Osteocyte (in vitro differentiated cells): ENCODE measurements at regions not wholly inside any gene's neighbourhood (a gene's known extent, or its start where the extent isn't known, plus 50 kb on each side); places are given as distances from the start of the nearest gene placed in this dataset.

Experiments used
- DNase-seq: peaks from one replicate; pipeline ENCODE4 v3.0.0; 2021; ENCODE audit warnings: mixed read lengths; ENCODE audit not compliant: unreplicated experiment; ENCODE audit errors: extremely low spot score
- H3K27ac Mint-ChIP-seq: one replicate; pipeline ENCODE4 v1.8.0; 2021; ENCODE audit warnings: mild to moderate bottlenecking, mixed read lengths; ENCODE audit not compliant: unreplicated experiment
- H3K27me3 Mint-ChIP-seq: one replicate; pipeline ENCODE4 v1.8.0; 2021; ENCODE audit warnings: mixed read lengths; ENCODE audit not compliant: unreplicated experiment
- H3K36me3 Mint-ChIP-seq: one replicate; pipeline ENCODE4 v1.8.0; 2021; ENCODE audit warnings: mixed read lengths; ENCODE audit not compliant: unreplicated experiment
- H3K4me1 Mint-ChIP-seq: one replicate; pipeline ENCODE4 v1.8.0; 2021; ENCODE audit warnings: mixed read lengths; ENCODE audit not compliant: unreplicated experiment
- H3K4me3 Mint-ChIP-seq: one replicate; pipeline ENCODE4 v1.8.0; 2021; ENCODE audit warnings: mild to moderate bottlenecking, moderate library complexity, mixed read lengths; ENCODE audit not compliant: unreplicated experiment
- H3K9me3 Mint-ChIP-seq: one replicate; pipeline ENCODE4 v1.8.0; 2021; ENCODE audit warnings: mixed read lengths; ENCODE audit not compliant: unreplicated experiment
- TF ChIP-seq, protein P1 (sequence below): fragments of 200-600 bp; sonication (generic); IDR thresholded peaks from 2 replicates; pipeline ENCODE4 v1.5.0; 2021; ENCODE audit warnings: antibody characterized with exemption, mild to moderate bottlenecking, moderate library complexity

DNA sequence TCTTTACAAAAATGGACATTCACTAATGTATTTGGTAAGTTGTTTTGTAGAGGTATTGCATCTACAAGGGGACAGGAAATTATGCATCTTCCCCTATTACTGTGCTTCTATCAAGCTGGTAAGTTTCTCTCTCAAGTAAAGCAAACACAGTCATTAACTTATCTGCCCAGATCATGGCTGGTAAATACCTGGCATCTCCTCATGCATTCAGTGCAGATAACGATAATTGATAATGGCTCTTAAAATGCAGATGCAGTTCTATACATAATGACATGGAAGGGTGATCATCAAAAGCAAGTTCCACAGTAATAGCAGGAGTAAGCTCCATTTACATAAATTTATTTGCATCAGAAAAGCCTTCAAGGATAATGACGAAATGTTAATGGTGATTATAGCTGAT is 122.4 kb downstream of the SIPA1L2 start:
- Mint-ChIP-seq H3K36me3 (no peaks in the 10 kb centered on the region), H3K27ac (no peak overlapping the region), H3K4me3 (no peak overlapping the region), H3K9me3 (no peaks in the 10 kb centered on the region), H3K27me3 (no peaks in the 10 kb centered on the region), H3K4me1 (peaks cover 12% of the 10 kb centered on the region)
- TF ChIP-seq, protein P1, sequence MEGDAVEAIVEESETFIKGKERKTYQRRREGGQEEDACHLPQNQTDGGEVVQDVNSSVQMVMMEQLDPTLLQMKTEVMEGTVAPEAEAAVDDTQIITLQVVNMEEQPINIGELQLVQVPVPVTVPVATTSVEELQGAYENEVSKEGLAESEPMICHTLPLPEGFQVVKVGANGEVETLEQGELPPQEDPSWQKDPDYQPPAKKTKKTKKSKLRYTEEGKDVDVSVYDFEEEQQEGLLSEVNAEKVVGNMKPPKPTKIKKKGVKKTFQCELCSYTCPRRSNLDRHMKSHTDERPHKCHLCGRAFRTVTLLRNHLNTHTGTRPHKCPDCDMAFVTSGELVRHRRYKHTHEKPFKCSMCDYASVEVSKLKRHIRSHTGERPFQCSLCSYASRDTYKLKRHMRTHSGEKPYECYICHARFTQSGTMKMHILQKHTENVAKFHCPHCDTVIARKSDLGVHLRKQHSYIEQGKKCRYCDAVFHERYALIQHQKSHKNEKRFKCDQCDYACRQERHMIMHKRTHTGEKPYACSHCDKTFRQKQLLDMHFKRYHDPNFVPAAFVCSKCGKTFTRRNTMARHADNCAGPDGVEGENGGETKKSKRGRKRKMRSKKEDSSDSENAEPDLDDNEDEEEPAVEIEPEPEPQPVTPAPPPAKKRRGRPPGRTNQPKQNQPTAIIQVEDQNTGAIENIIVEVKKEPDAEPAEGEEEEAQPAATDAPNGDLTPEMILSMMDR, result no peak
- DNase-seq, result no peak

DNA sequence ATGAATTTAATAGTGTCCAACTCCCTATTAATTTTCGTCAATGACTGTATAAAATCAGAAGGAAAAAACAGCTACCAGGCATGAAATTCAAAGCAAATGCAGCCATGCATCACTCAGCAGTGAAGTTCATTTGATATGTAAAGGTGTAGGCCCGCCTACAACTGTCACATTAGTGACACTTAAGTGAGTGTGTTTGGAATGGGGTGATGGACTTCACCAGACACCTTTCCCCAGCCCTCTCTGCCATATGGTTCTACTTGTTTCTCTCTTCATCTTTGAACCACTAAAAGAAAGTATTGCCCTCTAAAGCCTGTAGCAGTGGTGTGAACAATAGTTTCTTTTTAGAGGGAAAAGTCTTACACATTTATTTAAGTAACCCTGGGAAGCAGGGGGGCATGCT is 124.0 kb downstream of the SIPA1L2 start:
- no peak overlapping the region for H3K27ac Mint-ChIP-seq
- peaks cover 14% of the 10 kb centered on the region for H3K4me1 Mint-ChIP-seq
- no peaks in the 10 kb centered on the region for H3K36me3 Mint-ChIP-seq
- TF ChIP-seq, protein P1, result no peak
- DNase-seq, result no peak
- no peak overlapping the region for H3K4me3 Mint-ChIP-seq
- no peaks in the 10 kb centered on the region for H3K9me3 Mint-ChIP-seq
- H3K27me3 Mint-ChIP-seq, result no peaks in the 10 kb centered on the region

DNA sequence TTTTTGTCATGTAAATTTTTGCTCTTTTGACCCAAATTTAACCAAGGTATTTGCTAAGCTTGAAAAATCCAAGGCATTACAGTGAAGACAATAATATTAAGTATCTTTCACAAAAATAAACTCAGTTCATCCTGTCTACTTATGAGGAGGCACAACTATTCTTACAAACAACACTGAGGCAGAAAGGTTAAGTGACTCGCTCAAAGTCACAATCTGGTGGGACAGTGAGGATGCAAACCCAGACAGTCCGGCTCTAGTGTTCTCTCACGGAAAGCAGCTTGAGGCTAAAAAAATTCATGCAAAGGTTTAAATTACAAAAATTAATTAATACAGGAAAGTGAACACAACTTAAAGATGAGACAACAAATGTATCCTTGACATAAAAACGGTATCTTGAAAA is 125.3 kb downstream of the SIPA1L2 start:
- TF ChIP-seq, protein P1, result no peak
- no peak overlapping the region for H3K4me3 Mint-ChIP-seq
- H3K27ac Mint-ChIP-seq, result no peak overlapping the region
- no peaks in the 10 kb centered on the region for H3K36me3 Mint-ChIP-seq
- no peaks in the 10 kb centered on the region for H3K27me3 Mint-ChIP-seq
- H3K9me3 Mint-ChIP-seq, result no peaks in the 10 kb centered on the region
- no peak for DNase-seq
- peaks cover 11% of the 10 kb centered on the region for H3K4me1 Mint-ChIP-seq

DNA sequence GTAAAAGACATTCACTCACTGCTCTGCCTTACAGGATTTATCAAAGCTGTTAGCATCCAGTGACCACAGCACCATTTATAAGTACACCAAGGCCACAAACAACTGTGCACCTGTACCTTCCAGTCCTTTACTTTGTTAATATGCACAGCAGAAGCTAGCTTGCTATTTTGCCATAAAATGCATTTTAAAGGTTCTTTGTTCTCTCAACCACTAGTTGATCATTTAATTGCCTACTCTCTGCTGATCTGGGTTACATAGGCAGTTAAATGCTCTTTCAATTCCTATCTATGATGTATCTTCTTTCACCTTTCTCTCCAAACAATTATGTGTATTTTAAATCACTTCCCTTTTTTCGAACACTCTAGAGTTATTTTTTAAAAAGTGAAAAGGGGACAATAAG is 126.4 kb downstream of the SIPA1L2 start:
- TF ChIP-seq, protein P1, result no peak
- no peaks in the 10 kb centered on the region for H3K36me3 Mint-ChIP-seq
- H3K9me3 Mint-ChIP-seq, result no peaks in the 10 kb centered on the region
- no peak overlapping the region for H3K27ac Mint-ChIP-seq
- H3K4me1 Mint-ChIP-seq, result peaks cover 6% of the 10 kb centered on the region
- H3K4me3 Mint-ChIP-seq, result no peak overlapping the region
- H3K27me3 Mint-ChIP-seq, result no peaks in the 10 kb centered on the region
- DNase-seq, result no peak

DNA sequence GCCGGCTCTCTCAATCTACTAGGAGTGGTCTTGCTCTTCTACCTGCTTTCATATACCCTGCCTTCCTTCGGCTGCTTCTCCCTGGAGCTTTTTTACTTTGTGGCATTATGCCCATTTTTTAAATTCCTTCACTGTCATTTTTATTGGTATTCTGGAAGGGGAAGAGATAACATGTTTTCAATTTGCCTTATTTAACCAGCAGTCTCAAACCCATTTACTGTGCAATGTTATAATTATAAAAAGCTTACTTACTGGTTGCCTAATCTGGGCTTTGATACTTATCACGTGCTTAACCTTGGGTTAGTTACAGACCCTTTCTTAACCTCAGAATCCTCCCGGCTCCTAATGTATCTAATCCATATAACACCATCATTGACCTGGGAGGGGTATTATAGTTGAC is 128.1 kb downstream of the SIPA1L2 start:
- TF ChIP-seq, protein P1, result no peak
- no peak overlapping the region for H3K4me3 Mint-ChIP-seq
- no peaks in the 10 kb centered on the region for H3K27me3 Mint-ChIP-seq
- peaks cover 5% of the 10 kb centered on the region for H3K36me3 Mint-ChIP-seq
- H3K27ac Mint-ChIP-seq, result no peak overlapping the region
- DNase-seq, result no peak
- H3K4me1 Mint-ChIP-seq, result peaks cover 4% of the 10 kb centered on the region
- no peaks in the 10 kb centered on the region for H3K9me3 Mint-ChIP-seq
